ENCODE measurements at regions not wholly inside any gene's neighbourhood (a gene's known extent, or its start where the extent isn't known, plus 50 kb on each side); places are given as distances from the start of the nearest gene placed in this dataset.

- intact Hi-C loops (cut with DNase I): no loop called here
- DNase-seq: no peak
These were observed 128.1 kb downstream of the ASCL1 start for GRCh38 chr12:103085541-103085940.

DNA sequence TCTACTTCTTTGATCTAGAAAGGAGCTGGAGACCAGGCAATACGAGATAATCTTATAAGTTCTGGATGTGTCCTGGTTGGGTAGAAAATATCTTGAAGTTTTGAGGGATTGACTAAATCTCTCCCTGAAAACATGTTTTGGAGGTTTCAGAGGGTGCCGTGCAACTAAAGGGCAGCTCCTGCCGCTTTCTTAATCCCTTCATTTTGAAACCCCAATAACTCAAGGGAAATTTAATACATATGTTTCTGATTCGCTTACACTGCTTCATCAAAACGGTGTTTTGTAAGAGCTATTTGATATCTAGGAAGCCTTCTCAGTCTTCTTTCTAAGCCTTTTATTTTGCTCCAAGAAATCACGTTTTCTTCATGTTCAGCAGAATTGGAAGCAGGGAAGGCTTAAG lies 129.0 kb downstream of the ASCL1 start:
- intact Hi-C loops (cut with DNase I): no loop called here
- no peak for DNase-seq

GRCh38 chr12:103093499-103094106 lies 136.1 kb downstream of the ASCL1 start:
- intact Hi-C loops (cut with DNase I): no loop called here
- DNase-seq: no peak

GRCh38 chr12:103097496-103097895 lies 140.0 kb downstream of the ASCL1 start:
- intact Hi-C loops (cut with DNase I): no loop called here

GRCh38 chr12:103100257-103100831 lies 142.9 kb downstream of the ASCL1 start:
- intact Hi-C loops (cut with DNase I): no loop called here
- peak in 1 of 42 donors; percentile 3 for DNase-seq

More at GRCh38 chr12:103097496-103097895, 140.0 kb downstream of the ASCL1 start:
- no peak for DNase-seq

DNA sequence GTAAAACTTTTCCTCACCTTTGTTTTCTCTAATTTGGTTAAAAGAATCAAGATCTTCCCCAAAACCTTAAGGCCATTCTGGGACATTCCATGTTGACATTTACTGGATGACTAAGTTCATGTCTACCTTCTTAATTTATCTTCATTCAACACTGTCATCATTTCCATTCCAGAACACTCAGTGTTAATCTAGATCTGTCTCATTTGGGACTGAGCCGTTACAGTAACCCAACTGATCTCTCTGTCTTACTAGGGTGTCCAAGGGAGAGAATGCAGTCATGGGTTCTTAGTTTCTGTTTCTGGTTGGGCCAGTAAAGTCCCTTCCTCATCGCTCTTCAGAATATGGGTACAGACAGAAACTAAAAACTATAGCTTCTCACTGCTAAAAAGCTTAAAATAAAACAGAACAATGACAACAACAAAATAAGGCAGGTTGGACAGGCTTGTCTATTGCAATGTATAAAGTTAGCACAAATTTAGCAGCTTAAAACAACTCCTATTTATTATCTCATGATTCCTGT lies 144.8 kb downstream of the ASCL1 start:
- intact Hi-C loops (cut with DNase I): no loop called here
- DNase-seq: no peak

- DNase-seq: no peak
- intact Hi-C loops (cut with DNase I): no loop called here
These were observed 148.6 kb downstream of the ASCL1 start for GRCh38 chr12:103105971-103106597.

GRCh38 chr12:103109861-103110260 lies 152.4 kb downstream of the ASCL1 start:
- intact Hi-C loops (cut with DNase I): no loop called here
- no peak for DNase-seq

DNA sequence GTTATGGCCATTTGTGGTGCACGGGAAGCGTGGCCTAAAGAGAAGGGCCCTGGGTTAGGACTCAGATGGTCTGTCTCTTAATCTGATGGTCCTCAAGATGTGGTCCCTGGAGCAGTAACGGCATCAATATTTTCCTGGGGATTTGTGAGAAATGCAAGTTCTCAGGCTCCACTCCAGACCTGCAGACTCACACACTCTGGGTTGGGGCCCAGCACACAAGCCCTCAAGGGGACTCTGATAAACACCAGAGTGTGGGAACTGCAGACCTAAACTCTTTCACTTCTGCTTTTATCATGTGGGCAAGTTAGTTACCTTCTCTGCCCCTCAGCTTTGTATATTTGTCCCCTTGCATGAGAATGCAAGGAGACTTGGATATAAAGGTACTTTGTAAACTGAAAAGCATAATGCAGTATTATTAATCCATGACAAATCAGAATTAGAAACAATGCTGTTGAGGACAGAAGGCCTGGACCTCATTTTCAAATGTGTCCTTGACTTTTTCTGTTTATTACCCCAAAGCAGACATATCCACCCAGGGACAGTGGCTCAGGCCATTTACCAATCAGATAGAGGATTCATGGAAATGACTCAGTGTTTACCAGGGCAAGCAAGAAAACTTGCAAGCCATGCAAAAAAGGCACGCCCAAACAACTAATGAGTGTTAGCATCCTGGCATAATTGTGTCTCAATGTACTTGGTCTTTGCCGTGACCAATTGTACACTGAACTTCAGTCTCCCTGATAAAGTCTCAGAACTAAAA lies 157.0 kb downstream of the ASCL1 start:
- no peak for DNase-seq
- intact Hi-C loops (cut with DNase I): no loop called here

GRCh38 chr12:103128862-103129501 lies 171.5 kb downstream of the ASCL1 start:
- intact Hi-C loops (cut with DNase I): no loop called here

DNA sequence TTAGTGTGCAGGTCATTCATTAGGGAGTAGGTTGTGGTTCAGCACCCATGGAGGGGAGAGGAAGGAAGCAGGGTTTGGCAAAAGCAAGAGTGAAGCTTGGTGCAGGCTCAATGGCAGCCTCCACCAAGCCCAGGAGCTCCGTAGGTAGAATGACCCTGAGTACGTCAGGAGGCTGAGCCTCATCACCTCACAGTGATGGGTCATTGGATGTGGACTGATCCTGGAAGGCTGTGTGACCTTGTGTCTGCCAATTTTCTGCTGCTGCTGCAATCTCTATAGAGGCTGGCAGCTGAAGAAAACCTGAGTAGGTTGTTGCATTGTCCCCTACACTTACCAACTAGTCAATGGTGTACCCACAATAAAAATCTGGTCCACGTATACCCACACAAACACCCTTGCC lies 173.1 kb downstream of the ASCL1 start:
- DNase-seq: no peak
- intact Hi-C loops (cut with DNase I): no loop called here

More at GRCh38 chr12:103128862-103129501, 171.5 kb downstream of the ASCL1 start:
- no peak for DNase-seq

DNA sequence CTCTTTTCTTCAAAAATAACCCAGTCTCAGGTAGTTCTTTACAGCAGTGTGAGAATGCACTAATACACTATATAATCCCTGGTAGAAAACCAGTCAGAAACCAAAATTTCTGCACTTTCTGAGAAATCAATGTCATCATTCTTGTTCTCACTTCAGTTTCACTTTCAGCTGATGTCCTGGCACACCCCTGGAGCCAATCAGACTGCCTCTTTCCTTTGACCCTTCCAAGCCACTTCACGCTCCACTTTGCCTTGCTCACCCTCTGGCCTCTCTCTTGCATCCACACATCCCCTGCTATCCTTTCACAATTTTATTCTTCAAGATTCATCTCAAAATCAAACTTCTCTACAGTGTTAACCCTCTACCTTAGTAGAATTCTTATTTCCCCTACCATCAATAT lies 181.1 kb downstream of the ASCL1 start:
- no peak for DNase-seq
- intact Hi-C loops (cut with DNase I): no loop called here

- no peak for DNase-seq
- intact Hi-C loops (cut with DNase I): no loop called here
These were observed 182.4 kb downstream of the ASCL1 start for GRCh38 chr12:103139876-103140275.

DNA sequence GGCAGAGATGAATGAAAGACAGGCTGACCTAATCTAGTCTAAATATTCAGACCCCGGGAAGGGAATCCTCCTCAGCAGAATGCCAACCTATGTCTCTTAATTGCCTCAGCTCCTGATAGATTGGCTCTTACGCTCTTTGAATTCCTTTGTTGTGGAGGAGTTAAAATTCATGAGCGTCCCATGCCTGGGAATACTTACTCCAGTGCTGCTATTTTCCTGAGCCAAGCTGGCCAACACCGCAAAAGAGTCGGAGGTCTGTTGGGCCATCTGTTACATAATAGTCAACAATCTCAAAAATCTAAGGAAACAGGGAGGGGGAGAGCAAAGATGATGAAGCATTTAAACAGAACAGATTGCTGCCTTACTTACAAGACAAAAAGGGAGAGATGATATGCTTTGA lies 182.8 kb downstream of the ASCL1 start:
- DNase-seq: no peak
- intact Hi-C loops (cut with DNase I): no loop called here

DNA sequence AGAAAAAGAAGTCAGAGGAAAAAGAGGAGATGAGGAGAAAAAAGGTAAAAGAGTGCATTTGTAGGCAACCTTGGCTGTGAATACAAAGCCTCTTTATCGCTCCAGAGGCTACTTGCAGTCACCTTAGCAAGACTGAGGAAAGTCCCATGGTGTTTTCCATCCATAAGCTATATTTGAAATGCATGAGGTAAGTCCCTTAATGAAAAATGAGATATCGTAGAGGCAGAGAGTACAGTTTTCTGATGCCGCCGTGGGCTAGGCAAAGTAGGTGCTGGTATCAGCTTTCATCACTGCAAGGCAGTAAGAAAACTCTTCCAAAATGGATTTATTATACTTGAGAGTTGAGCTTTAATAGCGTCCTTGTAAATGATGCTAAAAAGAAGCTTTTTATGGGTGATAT lies 186.8 kb downstream of the ASCL1 start:
- no peak for DNase-seq
- intact Hi-C loops (cut with DNase I): no loop called here

DNA sequence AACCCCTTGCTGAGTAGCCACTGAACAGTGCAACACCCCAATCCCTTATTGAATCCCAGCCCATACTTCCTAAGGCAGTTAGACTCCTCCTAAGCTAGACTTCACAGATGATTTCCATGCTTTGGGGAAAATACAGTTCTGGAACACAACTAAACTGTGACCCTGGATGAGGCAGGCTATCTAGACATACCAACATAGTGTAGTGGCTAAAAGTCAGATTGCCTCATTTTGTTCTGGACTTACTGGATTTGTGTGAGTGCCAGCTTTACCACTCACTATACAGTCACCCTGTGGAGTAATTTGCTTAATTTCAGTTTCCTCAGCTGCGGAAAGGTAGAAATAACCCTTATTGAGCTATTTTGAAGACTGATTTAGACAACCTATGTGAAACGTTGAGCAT lies 203.1 kb downstream of the ASCL1 start:
- intact Hi-C loops (cut with DNase I): no loop called here
- no peak for DNase-seq

GRCh38 chr12:103161582-103162362 lies 204.3 kb downstream of the ASCL1 start:
- intact Hi-C loops (cut with DNase I): no loop called here
- DNase-seq: no peak

DNA sequence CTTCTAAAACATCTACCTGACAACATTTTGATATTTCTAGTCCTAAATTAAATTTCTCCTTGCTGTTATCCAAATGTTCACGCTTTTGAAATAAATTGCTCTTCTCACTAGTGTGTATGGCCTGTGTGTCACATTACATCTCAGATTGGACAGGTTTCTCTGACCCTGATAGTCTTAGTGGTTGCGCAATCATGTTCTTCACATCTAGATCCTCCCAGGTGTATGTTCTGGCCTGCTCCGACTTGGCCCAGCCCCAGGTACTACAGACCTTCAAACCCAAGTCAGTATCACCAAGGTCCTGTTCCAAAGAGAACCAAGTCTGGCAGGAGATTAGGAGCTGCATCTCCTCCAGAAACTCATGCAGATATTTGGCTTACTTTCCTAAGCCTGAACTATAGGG lies 209.5 kb downstream of the ASCL1 start:
- DNase-seq: no peak
- intact Hi-C loops (cut with DNase I): no loop called here
